GM12878 (cell line): ENCODE measurements at regions not wholly inside any gene's neighbourhood (a gene's known extent, or its start where the extent isn't known, plus 50 kb on each side); places are given as distances from the start of the nearest gene placed in this dataset.

Source experiments
- ATF7 ChIP-seq: fragments of 450-650 bp; IDR thresholded peaks from 2 replicates; pipeline ENCODE4 v1.6.1; 2016; ENCODE audit warnings: low read depth, mild to moderate bottlenecking
- BMI1 ChIP-seq: fragments of 450-650 bp; IDR thresholded peaks from 2 replicates; pipeline ENCODE4 v1.6.1; 2016; ENCODE audit warnings: mild to moderate bottlenecking, moderate library complexity, borderline replicate concordance
- EP300 ChIP-seq, 2 experiments: fragments of 150-350 bp in 1 of 2; IDR thresholded peaks; 2 replicates each; pipeline ENCODE4 v1.6.1; 2011 to 2012; ENCODE audit warnings: low read depth in 2 of 2, low read length in 2 of 2, borderline replicate concordance in 1 of 2, improper control_type of control experiment in 1 of 2, inconsistent platforms in 1 of 2; ENCODE audit not compliant: control insufficient read depth in 1 of 2
- FOXM1 ChIP-seq: IDR thresholded peaks from 2 replicates; pipeline ENCODE4 v1.6.1; 2012; ENCODE audit warnings: low read depth, mild to moderate bottlenecking, inconsistent platforms, low read length, moderate library complexity
- MEF2A ChIP-seq: IDR thresholded peaks from 2 replicates; pipeline ENCODE4 v1.6.1; 2011; ENCODE audit warnings: low read depth, mild to moderate bottlenecking, low read length, moderate library complexity; ENCODE audit not compliant: insufficient read depth
- MEF2B ChIP-seq: fragments of 450-650 bp; IDR thresholded peaks from 2 replicates; pipeline ENCODE4 v1.6.1; 2018; ENCODE audit warnings: mild to moderate bottlenecking, moderate library complexity; ENCODE audit not compliant: partially characterized antibody, poor library complexity, severe bottlenecking
- NFIC ChIP-seq: IDR thresholded peaks from 2 replicates; pipeline ENCODE4 v1.6.1; 2012; ENCODE audit warnings: low read depth, mild to moderate bottlenecking, inconsistent platforms, low read length, moderate library complexity
- PAX8 ChIP-seq: fragments of 450-650 bp; IDR thresholded peaks from 2 replicates; pipeline ENCODE4 v1.6.1; 2017; ENCODE audit warnings: mild to moderate bottlenecking, moderate library complexity
- POLR2AphosphoS5 ChIP-seq: IDR thresholded peaks from 2 replicates; pipeline ENCODE4 v1.6.1; 2011; ENCODE audit warnings: mild to moderate bottlenecking, low read length, inconsistent platforms
- TCF7 ChIP-seq: IDR thresholded peaks from 2 replicates; pipeline ENCODE4 v1.6.1; 2014; ENCODE audit warnings: antibody characterized with exemption, borderline replicate concordance
- ZBED1 ChIP-seq: IDR thresholded peaks from 2 replicates; pipeline ENCODE4 v1.6.1; 2016; ENCODE audit warnings: borderline replicate concordance
- ZNF274 ChIP-seq: IDR thresholded peaks from one replicate; pipeline ENCODE4 v1.8.0; 2011; ENCODE audit not compliant: insufficient read length, insufficient read depth
- TF ChIP-seq, protein P1 (sequence below): fragments of 450-650 bp; IDR thresholded peaks from 2 replicates; pipeline ENCODE4 v1.6.1; 2018; ENCODE audit warnings: mild to moderate bottlenecking, low read depth, moderate library complexity; ENCODE audit not compliant: partially characterized antibody
- TF ChIP-seq, protein P2 (sequence below): fragments of 450-650 bp; formaldehyde crosslinking; IDR thresholded peaks from 2 replicates; pipeline ENCODE4 v1.4.0; 2022; ENCODE audit warnings: mild to moderate bottlenecking, moderate library complexity
- TF ChIP-seq, protein P3 (sequence below): fragments of 450-650 bp; IDR thresholded peaks from 2 replicates; pipeline ENCODE4 v1.6.1; 2016; ENCODE audit warnings: mild to moderate bottlenecking

DNA sequence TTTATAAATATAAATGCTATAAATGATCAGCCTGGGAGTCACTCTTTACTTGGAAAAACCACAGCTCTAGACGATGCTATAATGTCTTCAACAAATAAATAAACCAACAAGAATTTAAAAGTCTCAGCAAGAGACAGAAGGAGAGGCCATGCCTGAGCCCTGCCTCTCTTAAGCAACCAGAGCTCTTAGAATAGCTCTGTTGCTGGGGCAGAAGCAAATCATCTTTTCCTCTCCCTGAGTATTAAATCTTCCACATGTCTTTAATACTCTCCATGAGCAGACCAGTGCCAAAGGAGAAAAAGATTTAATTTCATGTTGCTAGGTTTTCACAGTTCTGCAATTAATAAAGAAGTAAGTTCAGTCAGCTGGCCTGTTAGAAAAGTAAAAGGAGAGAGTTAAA, 408.0 kb upstream of the SLC30A5 start (continued):
- TF ChIP-seq MEF2B (no peak), ZNF274 (no peak), TCF7 (no peak), MEF2A (no peak), FOXM1 (no peak), PAX8 (no peak), POLR2AphosphoS5 (no peak), BMI1 (no peak), NFIC (no peak), EP300 (IDR thresholded peaks at IDR 0.05; ENCODE audit: borderline replicate concordance in 1 of 2, control insufficient read depth in 1 of 2, low read depth in 2 of 2, low read length in 2 of 2) (no peak), ATF7 (no peak), ZBED1 (no peak)
- TF ChIP-seq, protein P1, sequence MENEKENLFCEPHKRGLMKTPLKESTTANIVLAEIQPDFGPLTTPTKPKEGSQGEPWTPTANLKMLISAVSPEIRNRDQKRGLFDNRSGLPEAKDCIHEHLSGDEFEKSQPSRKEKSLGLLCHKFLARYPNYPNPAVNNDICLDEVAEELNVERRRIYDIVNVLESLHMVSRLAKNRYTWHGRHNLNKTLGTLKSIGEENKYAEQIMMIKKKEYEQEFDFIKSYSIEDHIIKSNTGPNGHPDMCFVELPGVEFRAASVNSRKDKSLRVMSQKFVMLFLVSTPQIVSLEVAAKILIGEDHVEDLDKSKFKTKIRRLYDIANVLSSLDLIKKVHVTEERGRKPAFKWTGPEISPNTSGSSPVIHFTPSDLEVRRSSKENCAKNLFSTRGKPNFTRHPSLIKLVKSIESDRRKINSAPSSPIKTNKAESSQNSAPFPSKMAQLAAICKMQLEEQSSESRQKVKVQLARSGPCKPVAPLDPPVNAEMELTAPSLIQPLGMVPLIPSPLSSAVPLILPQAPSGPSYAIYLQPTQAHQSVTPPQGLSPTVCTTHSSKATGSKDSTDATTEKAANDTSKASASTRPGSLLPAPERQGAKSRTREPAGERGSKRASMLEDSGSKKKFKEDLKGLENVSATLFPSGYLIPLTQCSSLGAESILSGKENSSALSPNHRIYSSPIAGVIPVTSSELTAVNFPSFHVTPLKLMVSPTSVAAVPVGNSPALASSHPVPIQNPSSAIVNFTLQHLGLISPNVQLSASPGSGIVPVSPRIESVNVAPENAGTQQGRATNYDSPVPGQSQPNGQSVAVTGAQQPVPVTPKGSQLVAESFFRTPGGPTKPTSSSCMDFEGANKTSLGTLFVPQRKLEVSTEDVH, result no peak
- TF ChIP-seq, protein P2, sequence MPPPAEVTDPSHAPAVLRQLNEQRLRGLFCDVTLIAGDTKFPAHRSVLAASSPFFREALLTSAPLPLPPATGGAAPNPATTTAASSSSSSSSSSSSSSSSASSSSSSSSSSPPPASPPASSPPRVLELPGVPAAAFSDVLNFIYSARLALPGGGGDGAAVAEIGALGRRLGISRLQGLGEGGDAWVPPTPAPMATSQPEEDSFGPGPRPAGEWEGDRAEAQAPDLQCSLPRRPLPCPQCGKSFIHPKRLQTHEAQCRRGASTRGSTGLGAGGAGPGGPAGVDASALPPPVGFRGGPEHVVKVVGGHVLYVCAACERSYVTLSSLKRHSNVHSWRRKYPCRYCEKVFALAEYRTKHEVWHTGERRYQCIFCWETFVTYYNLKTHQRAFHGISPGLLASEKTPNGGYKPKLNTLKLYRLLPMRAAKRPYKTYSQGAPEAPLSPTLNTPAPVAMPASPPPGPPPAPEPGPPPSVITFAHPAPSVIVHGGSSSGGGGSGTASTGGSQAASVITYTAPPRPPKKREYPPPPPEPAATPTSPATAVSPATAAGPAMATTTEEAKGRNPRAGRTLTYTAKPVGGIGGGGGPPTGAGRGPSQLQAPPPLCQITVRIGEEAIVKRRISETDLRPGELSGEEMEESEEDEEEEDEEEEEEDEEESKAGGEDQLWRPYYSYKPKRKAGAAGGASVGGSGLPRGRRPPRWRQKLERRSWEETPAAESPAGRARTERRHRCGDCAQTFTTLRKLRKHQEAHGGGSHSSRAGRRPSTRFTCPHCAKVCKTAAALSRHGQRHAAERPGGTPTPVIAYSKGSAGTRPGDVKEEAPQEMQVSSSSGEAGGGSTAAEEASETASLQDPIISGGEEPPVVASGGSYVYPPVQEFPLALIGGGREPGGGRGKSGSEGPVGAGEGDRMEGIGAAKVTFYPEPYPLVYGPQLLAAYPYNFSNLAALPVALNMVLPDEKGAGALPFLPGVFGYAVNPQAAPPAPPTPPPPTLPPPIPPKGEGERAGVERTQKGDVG (CRISPR knock-in tag), result no peak
- TF ChIP-seq, protein P3, sequence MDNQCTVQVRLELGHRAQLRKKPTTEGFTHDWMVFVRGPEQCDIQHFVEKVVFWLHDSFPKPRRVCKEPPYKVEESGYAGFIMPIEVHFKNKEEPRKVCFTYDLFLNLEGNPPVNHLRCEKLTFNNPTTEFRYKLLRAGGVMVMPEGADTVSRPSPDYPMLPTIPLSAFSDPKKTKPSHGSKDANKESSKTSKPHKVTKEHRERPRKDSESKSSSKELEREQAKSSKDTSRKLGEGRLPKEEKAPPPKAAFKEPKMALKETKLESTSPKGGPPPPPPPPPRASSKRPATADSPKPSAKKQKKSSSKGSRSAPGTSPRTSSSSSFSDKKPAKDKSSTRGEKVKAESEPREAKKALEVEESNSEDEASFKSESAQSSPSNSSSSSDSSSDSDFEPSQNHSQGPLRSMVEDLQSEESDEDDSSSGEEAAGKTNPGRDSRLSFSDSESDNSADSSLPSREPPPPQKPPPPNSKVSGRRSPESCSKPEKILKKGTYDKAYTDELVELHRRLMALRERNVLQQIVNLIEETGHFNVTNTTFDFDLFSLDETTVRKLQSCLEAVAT, result no peak
